ENCODE measurements at regions not wholly inside any gene's neighbourhood (a gene's known extent, or its start where the extent isn't known, plus 50 kb on each side); places are given as distances from the start of the nearest gene placed in this dataset.

- TF ChIP-seq CTCF (IDR thresholded peaks at IDR 0.05) (no peak), POLR2A (IDR thresholded peaks at IDR 0.05) (no peak)
These were observed 330.3 kb upstream of the GHITM start for GRCh38 chr10:83809001-83809400.

Data from thyroid gland (tissue), 4 donors.